HepG2 (cell line): ENCODE measurements at regions not wholly inside any gene's neighbourhood (a gene's known extent, or its start where the extent isn't known, plus 50 kb on each side); places are given as distances from the start of the nearest gene placed in this dataset.

Source experiments
- ATAC-seq: fragments of 200-7000 bp; cut with Tn5 transposase; 3 replicates; pipeline ENCODE4 v1.9.1; 2020; ENCODE audit warnings: mild to moderate bottlenecking, moderate library complexity
- BruUV-seq: library from RNA; stranded (reverse); fragments of 400-500 nt; replicated peaks from 2 replicates; lab custom pipeline; 2021; lab: Mats Ljungman, UMichigan
- CTCF ChIA-PET: fragments of 300-600 bp; formaldehyde crosslinking; extraction: SDS; loops from one replicate; lab custom pipeline; 2021; ENCODE audit warnings: low total read pairs, inconsistent platforms, low intra/inter-chr PET ratio; lab: Yijun Ruan, JAX
- POLR2A ChIA-PET: fragments of 350-600 bp; sonication (Branson Sonifier 250); formaldehyde crosslinking; loops from one replicate; lab custom pipeline; 2020; ENCODE audit warnings: antibody characterized with exemption, inconsistent platforms; lab: Yijun Ruan, JAX
- DNase-seq: peaks from one replicate; pipeline ENCODE4 v3.0.0-alpha.2; 2015; ENCODE audit warnings: low spot score
- FAIRE-seq: peaks from 3 replicates; lab custom pipeline; 2011; peaks lifted over from hg19 to GRCh38; lab: Jason Lieb, UNC
- H2AFZ ChIP-seq: one replicate; pipeline ENCODE4 v1.6.1; 2011; ENCODE audit warnings: low read length, inconsistent platforms
- H3K27ac ChIP-seq: fragments of 300-600 bp; 3 replicates; pipeline ENCODE4 v1.8.0; 2011; ENCODE audit warnings: mixed run types, mild to moderate bottlenecking, mixed read lengths, low read length, inconsistent platforms; ENCODE audit not compliant: insufficient read depth; ENCODE audit errors: extremely low read length
- H3K27me3 ChIP-seq, 2 experiments: fragments of 200-600 bp in 1 of 2; 2 replicates in 1 of 2; 3 replicates in 1 of 2; pipeline versions ENCODE4 v1.6.0 to v1.8.0; 2011; ENCODE audit warnings: low read length in 2 of 2, mild to moderate bottlenecking in 2 of 2, moderate library complexity in 2 of 2, inconsistent platforms in 1 of 2; ENCODE audit not compliant: insufficient read depth in 2 of 2, control insufficient read depth in 1 of 2
- H3K36me3 ChIP-seq, 2 experiments: fragments of 200-600 bp in 1 of 2; replicated peaks in 1 of 2; 2 replicates in 1 of 2; 3 replicates in 1 of 2; pipeline versions ENCODE4 v1.5.1 to v1.8.0; 2011; ENCODE audit warnings: low read length in 2 of 2, inconsistent platforms in 1 of 2; ENCODE audit not compliant: insufficient read depth in 2 of 2, control insufficient read depth in 1 of 2
- H3K4me1 ChIP-seq: 2 replicates; pipeline ENCODE4 v1.5.1; 2012; ENCODE audit warnings: low read length, inconsistent platforms; ENCODE audit not compliant: insufficient read depth
- H3K4me2 ChIP-seq: 2 replicates; pipeline ENCODE4 v1.6.0; 2011; ENCODE audit warnings: low read depth, low read length, inconsistent platforms
- H3K4me3 ChIP-seq, 3 experiments: fragments of 200-600 bp in 1 of 3; sonication (generic), shearing (Covaris generic) in 1 of 3; replicated peaks in 1 of 3; 2 replicates each; pipeline ENCODE4 v1.5.1; 2011 to 2016; ENCODE audit warnings: low read length in 3 of 3, inconsistent platforms in 2 of 3, low read depth in 2 of 3, mild to moderate bottlenecking in 2 of 3, control low read depth in 1 of 3, mixed read lengths in 1 of 3; ENCODE audit not compliant: insufficient read depth in 1 of 3
- H3K79me2 ChIP-seq: one replicate; pipeline ENCODE4 v1.6.1; 2011; ENCODE audit warnings: low read length, inconsistent platforms; ENCODE audit not compliant: insufficient read depth
- H3K9ac ChIP-seq: 2 replicates; pipeline ENCODE4 v1.6.0; 2011; ENCODE audit warnings: mild to moderate bottlenecking, low read depth, low read length, inconsistent platforms; ENCODE audit not compliant: insufficient read depth
- H3K9me3 ChIP-seq: 2 replicates; pipeline ENCODE4 v1.5.1; 2012; ENCODE audit warnings: mild to moderate bottlenecking, low read length
- H4K20me1 ChIP-seq: 2 replicates; pipeline ENCODE4 v1.6.0; 2011; ENCODE audit warnings: inconsistent platforms, mild to moderate bottlenecking, low read length, moderate library complexity; ENCODE audit not compliant: insufficient read depth
- FOXA1 ChIP-seq, 2 experiments: fragments of 450-650 bp in 1 of 2; sonication (generic) in 1 of 2; formaldehyde crosslinking in 1 of 2; IDR thresholded peaks; 2 replicates each; pipeline versions ENCODE4 v1.4.0 to v1.6.1; 2016 to 2020; ENCODE audit warnings: missing genetic modification reagents in 1 of 2
- KIAA2018 ChIP-seq: sonication (generic); formaldehyde crosslinking; IDR thresholded peaks from 2 replicates; pipeline ENCODE4 v1.5.0; 2020; ENCODE audit warnings: mild to moderate bottlenecking, missing genetic modification reagents, borderline replicate concordance
- NFYB ChIP-seq: sonication (generic); formaldehyde crosslinking; IDR thresholded peaks from 2 replicates; pipeline ENCODE4 v1.4.0; 2020; ENCODE audit warnings: missing genetic modification reagents
- PHB2 ChIP-seq: fragments of 450-650 bp; IDR thresholded peaks from 2 replicates; pipeline ENCODE4 v1.6.1; 2018; ENCODE audit not compliant: partially characterized antibody
- WGBS: methylation state at CpG from one replicate; pipeline ENCODE4 v1.1.6; 2017; ENCODE audit warnings: low lambda C conversion rate; 5-methylcytosine and 5-hydroxymethylcytosine counted together
- in situ Hi-C: cut with HindIII; loops from 2 replicates; pipeline ENCODE4 v1.10.0; 2017; ENCODE audit warnings: low pct_unique_long_range_greater_than_20kb; ENCODE audit not compliant: extremely low pct_ligation_motif_present
- intact Hi-C: fragments of 100-400 bp; cut with micrococcal nuclease; formaldehyde crosslinking; loops from one replicate; pipeline ENCODE4 v1.10.0; 2022; ENCODE audit not compliant: unreplicated experiment
- TF ChIP-seq, protein P1 (sequence below): sonication (generic); formaldehyde crosslinking; IDR thresholded peaks from 2 replicates; pipeline ENCODE4 v1.4.0; 2020; ENCODE audit warnings: mild to moderate bottlenecking, missing genetic modification reagents
- TF ChIP-seq, protein P2 (sequence below): sonication (generic); formaldehyde crosslinking; IDR thresholded peaks from 2 replicates; pipeline ENCODE4 v1.4.0; 2020; ENCODE audit warnings: missing genetic modification reagents, borderline replicate concordance
- TF ChIP-seq, protein P3 (sequence below): sonication (generic); formaldehyde crosslinking; IDR thresholded peaks from 2 replicates; pipeline ENCODE4 v1.8.1; 2022; ENCODE audit warnings: low read depth, mild to moderate bottlenecking, missing genetic modification reagents

DNA sequence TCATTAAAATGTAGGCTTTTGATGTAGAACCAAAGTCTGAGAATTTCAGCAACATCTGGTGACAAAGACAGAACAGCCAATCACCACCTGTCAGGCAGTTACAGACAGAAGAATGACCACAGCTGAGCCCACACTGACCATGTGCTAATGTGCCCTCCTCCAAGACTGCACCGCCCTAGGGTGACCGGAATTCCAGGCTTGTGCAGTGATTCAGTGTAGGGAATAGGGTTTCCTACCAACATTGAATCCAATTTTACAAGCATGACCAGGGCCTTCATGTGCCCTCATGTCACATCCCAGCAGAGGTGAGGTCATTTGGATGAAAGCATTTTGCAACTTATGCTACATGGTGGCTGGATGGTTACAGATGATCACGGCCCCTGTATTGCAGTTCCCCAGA lies 412.5 kb downstream of the SOX2 start:
- in situ Hi-C loops: no loop called here
- Histone ChIP-seq H3K4me1 (no peaks in the 10 kb centered on the region), H3K4me2 (no peak overlapping the region), H3K36me3 (no peaks in the 10 kb centered on the region), H3K9ac (no peak overlapping the region), H4K20me1 (no peaks in the 10 kb centered on the region), H3K9me3 (no peaks in the 10 kb centered on the region), H3K27ac (no peak overlapping the region), H3K79me2 (no peaks in the 10 kb centered on the region), H2AFZ (no peak overlapping the region), H3K4me3 (no peak overlapping the region), H3K27me3 (no peaks in the 10 kb centered on the region)
- ATAC-seq: no peak
- no TSS peak for BruUV-seq
- WGBS: 62% methylated on average over 3 of the region's 3 CpGs
- ChIA-PET CTCF (no interaction called here), POLR2A (no interaction called here)
- intact Hi-C loops: no loop called here
- no peak for DNase-seq
- no peak for FAIRE-seq
- TF ChIP-seq, protein P1, sequence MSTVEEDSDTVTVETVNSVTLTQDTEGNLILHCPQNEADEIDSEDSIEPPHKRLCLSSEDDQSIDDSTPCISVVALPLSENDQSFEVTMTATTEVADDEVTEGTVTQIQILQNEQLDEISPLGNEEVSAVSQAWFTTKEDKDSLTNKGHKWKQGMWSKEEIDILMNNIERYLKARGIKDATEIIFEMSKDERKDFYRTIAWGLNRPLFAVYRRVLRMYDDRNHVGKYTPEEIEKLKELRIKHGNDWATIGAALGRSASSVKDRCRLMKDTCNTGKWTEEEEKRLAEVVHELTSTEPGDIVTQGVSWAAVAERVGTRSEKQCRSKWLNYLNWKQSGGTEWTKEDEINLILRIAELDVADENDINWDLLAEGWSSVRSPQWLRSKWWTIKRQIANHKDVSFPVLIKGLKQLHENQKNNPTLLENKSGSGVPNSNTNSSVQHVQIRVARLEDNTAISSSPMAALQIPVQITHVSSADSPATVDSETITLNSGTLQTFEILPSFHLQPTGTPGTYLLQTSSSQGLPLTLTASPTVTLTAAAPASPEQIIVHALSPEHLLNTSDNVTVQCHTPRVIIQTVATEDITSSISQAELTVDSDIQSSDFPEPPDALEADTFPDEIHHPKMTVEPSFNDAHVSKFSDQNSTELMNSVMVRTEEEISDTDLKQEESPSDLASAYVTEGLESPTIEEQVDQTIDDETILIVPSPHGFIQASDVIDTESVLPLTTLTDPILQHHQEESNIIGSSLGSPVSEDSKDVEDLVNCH (CRISPR knock-in tag): no peak
- no peak for TF ChIP-seq FOXA1 (IDR thresholded peaks at IDR 0.05)
- TF ChIP-seq FOXA1 (CRISPR knock-in tag; IDR thresholded peaks at IDR 0.05): no peak
- TF ChIP-seq, protein P2, sequence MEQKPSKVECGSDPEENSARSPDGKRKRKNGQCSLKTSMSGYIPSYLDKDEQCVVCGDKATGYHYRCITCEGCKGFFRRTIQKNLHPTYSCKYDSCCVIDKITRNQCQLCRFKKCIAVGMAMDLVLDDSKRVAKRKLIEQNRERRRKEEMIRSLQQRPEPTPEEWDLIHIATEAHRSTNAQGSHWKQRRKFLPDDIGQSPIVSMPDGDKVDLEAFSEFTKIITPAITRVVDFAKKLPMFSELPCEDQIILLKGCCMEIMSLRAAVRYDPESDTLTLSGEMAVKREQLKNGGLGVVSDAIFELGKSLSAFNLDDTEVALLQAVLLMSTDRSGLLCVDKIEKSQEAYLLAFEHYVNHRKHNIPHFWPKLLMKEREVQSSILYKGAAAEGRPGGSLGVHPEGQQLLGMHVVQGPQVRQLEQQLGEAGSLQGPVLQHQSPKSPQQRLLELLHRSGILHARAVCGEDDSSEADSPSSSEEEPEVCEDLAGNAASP: no peak
- TF ChIP-seq, protein P3, sequence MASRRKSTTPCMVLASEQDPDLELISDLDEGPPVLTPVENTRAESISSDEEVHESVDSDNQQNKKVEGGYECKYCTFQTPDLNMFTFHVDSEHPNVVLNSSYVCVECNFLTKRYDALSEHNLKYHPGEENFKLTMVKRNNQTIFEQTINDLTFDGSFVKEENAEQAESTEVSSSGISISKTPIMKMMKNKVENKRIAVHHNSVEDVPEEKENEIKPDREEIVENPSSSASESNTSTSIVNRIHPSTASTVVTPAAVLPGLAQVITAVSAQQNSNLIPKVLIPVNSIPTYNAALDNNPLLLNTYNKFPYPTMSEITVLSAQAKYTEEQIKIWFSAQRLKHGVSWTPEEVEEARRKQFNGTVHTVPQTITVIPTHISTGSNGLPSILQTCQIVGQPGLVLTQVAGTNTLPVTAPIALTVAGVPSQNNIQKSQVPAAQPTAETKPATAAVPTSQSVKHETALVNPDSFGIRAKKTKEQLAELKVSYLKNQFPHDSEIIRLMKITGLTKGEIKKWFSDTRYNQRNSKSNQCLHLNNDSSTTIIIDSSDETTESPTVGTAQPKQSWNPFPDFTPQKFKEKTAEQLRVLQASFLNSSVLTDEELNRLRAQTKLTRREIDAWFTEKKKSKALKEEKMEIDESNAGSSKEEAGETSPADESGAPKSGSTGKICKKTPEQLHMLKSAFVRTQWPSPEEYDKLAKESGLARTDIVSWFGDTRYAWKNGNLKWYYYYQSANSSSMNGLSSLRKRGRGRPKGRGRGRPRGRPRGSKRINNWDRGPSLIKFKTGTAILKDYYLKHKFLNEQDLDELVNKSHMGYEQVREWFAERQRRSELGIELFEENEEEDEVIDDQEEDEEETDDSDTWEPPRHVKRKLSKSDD (CRISPR knock-in tag): no peak
- no peak for TF ChIP-seq KIAA2018
- no peak for TF ChIP-seq PHB2
- no peak for TF ChIP-seq NFYB (CRISPR knock-in tag)
